DOHH2 (cell line): ENCODE measurements at regions not wholly inside any gene's neighbourhood (a gene's known extent, or its start where the extent isn't known, plus 50 kb on each side); places are given as distances from the start of the nearest gene placed in this dataset.

Source experiments
- H3F3A ChIP-seq: fragments of 200-600 bp; sonication (generic), shearing (Covaris generic); 2 replicates; pipeline ENCODE4 v1.6.0; 2016; ENCODE audit warnings: antibody characterized with exemption, mild to moderate bottlenecking; ENCODE audit not compliant: control insufficient read depth, insufficient read depth
- H3K27ac ChIP-seq: fragments of 200-600 bp; sonication (generic); 2 replicates; pipeline ENCODE4 v1.5.1; 2014; ENCODE audit warnings: low read depth, mild to moderate bottlenecking, low read length, moderate library complexity
- H3K27me3 ChIP-seq: fragments of 200-600 bp; sonication (generic); 2 replicates; pipeline ENCODE4 v1.6.1; 2014; ENCODE audit warnings: mild to moderate bottlenecking, low read length, mixed read lengths; ENCODE audit not compliant: control insufficient read depth
- H3K36me3 ChIP-seq: fragments of 200-600 bp; sonication (generic); 2 replicates; pipeline ENCODE4 v1.6.1; 2014; ENCODE audit warnings: mild to moderate bottlenecking, low read length, moderate library complexity, mixed read lengths; ENCODE audit not compliant: control insufficient read depth
- H3K4me1 ChIP-seq: fragments of 200-600 bp; sonication (generic); 2 replicates; pipeline ENCODE4 v1.6.1; 2014; ENCODE audit warnings: mild to moderate bottlenecking, low read length, mixed read lengths; ENCODE audit not compliant: control insufficient read depth
- H3K4me2 ChIP-seq: fragments of 200-600 bp; sonication (generic); 2 replicates; pipeline ENCODE4 v1.6.0; 2014; ENCODE audit warnings: mild to moderate bottlenecking, low read length, moderate library complexity
- H3K4me3 ChIP-seq: fragments of 200-600 bp; sonication (generic); 2 replicates; pipeline ENCODE4 v1.5.1; 2014; ENCODE audit warnings: mild to moderate bottlenecking, low read length, mixed read lengths
- H3K79me2 ChIP-seq: fragments of 200-600 bp; sonication (generic); 2 replicates; pipeline ENCODE4 v1.6.1; 2014; ENCODE audit warnings: mild to moderate bottlenecking, low read length, mixed read lengths; ENCODE audit not compliant: control insufficient read depth
- H3K9me2 ChIP-seq: fragments of 200-600 bp; sonication (generic); replicated peaks from 2 replicates; pipeline ENCODE4 v1.6.1; 2014; ENCODE audit warnings: mild to moderate bottlenecking, low read length, mixed read lengths; ENCODE audit not compliant: control insufficient read depth
- H3K9me3 ChIP-seq: fragments of 200-600 bp; sonication (generic); 2 replicates; pipeline ENCODE4 v1.6.1; 2014; ENCODE audit warnings: antibody characterized with exemption, low read length, mixed read lengths; ENCODE audit not compliant: control insufficient read depth, insufficient read depth
- H4K20me1 ChIP-seq: fragments of 200-600 bp; sonication (generic); 2 replicates; pipeline ENCODE4 v1.6.0; 2014; ENCODE audit warnings: low read depth, mild to moderate bottlenecking, antibody characterized with exemption, low read length, moderate library complexity; ENCODE audit not compliant: control insufficient read depth, insufficient read depth
- EZH2phosphoT487 ChIP-seq: fragments of 200-600 bp; sonication (generic); IDR thresholded peaks from 2 replicates; pipeline ENCODE4 v1.6.1; 2017; ENCODE audit warnings: borderline replicate concordance, mild to moderate bottlenecking, antibody characterized with exemption, low read length, moderate library complexity, mixed read lengths
- TF ChIP-seq, protein P1 (sequence below): fragments of 200-600 bp; sonication (generic); IDR thresholded peaks from one replicate; pipeline ENCODE4 v1.5.1; 2014; ENCODE audit warnings: antibody characterized with exemption, mild to moderate bottlenecking, low read depth, low read length; ENCODE audit not compliant: poor library complexity, severe bottlenecking

DNA sequence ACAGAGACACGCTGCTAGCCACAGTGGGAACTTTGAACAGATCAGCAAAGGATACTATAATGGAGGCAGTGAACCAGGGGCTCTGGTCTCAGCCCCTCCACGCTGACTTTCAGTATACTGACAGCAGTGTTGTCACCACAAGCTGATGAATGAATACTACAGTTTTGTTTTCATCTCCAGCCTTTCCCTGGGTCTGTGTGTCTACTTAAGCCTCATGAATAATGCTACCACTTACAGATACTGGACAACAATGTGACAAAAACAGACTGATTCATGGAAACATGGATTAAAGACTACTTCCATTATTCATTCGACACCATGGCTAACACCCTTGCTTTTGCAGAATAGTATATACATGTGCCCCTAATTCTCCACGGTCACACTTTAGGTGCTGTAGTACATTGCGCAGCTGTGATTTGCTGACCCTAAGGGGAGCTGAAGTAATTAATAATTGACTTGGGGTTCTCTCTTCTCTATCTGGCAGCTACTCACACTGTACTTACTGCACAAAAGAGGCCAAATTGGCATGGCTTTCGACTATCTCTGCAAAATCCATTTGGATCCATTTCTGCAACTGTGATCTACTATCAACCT lies 203.2 kb upstream of the LYPLAL1 start:
- TF ChIP-seq EZH2phosphoT487, result no peak
- TF ChIP-seq, protein P1, sequence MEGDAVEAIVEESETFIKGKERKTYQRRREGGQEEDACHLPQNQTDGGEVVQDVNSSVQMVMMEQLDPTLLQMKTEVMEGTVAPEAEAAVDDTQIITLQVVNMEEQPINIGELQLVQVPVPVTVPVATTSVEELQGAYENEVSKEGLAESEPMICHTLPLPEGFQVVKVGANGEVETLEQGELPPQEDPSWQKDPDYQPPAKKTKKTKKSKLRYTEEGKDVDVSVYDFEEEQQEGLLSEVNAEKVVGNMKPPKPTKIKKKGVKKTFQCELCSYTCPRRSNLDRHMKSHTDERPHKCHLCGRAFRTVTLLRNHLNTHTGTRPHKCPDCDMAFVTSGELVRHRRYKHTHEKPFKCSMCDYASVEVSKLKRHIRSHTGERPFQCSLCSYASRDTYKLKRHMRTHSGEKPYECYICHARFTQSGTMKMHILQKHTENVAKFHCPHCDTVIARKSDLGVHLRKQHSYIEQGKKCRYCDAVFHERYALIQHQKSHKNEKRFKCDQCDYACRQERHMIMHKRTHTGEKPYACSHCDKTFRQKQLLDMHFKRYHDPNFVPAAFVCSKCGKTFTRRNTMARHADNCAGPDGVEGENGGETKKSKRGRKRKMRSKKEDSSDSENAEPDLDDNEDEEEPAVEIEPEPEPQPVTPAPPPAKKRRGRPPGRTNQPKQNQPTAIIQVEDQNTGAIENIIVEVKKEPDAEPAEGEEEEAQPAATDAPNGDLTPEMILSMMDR, result no peak
- H3K27me3 ChIP-seq, result no peaks in the 10 kb centered on the region

DNA sequence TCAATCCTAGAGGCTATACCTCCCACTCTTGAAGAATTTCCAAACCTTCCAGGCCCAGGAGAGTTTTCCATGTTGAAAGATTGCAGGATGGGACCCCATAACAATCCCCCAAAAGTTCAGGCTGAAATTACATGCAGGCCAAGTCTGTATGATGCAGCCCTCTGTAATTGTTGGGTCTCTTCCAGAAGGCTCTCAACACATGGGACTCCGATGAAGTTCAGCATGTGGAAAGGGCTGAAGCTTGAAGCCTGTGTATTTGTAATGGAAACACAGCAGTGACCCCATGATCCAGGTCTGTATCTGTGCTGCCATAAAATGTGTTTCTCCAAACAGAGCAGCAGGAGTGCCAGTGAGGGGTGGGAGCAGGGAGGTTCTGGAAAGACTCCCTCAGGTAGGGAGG lies 202.5 kb upstream of the LYPLAL1 start:
- Histone ChIP-seq H3K36me3 (no peaks in the 10 kb centered on the region), H3K79me2 (no peaks in the 10 kb centered on the region), H3K9me3 (no peaks in the 10 kb centered on the region), H3K4me2 (no peak overlapping the region), H3K9me2 (no peaks in the 10 kb centered on the region), H3K27me3 (no peaks in the 10 kb centered on the region), H3K27ac (no peak overlapping the region), H3F3A (no peaks in the 10 kb centered on the region), H4K20me1 (no peaks in the 10 kb centered on the region), H3K4me1 (no peaks in the 10 kb centered on the region), H3K4me3 (no peak overlapping the region)
- TF ChIP-seq, protein P1, result no peak
- TF ChIP-seq EZH2phosphoT487, result no peak

More for the DNA sequence above, 203.2 kb upstream of the LYPLAL1 start:
- Histone ChIP-seq H3K79me2 (no peaks in the 10 kb centered on the region), H3K9me3 (no peaks in the 10 kb centered on the region), H3K27ac (no peak overlapping the region), H3K4me2 (no peak overlapping the region), H3K36me3 (no peaks in the 10 kb centered on the region), H3F3A (no peaks in the 10 kb centered on the region), H4K20me1 (no peaks in the 10 kb centered on the region), H3K4me3 (no peak overlapping the region), H3K4me1 (no peaks in the 10 kb centered on the region), H3K9me2 (no peaks in the 10 kb centered on the region)

DNA sequence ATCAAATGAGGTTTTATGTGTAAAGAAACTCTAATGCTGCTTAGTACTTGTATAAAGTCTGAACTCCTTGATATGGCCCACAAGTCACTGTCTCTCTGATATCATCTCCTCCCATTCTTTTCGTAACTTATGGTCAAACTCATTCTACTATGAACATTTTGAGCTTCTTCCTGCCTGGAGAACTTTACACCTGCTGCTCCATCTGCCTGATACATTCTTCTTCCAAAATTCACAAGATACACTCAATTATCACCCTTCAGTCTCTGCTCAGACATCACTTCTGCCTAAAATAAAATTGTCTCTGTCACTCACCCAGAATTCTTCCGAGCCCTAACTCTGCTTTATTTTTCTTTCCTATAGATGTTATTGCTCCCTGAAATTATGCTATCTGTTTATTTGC lies 192.8 kb upstream of the LYPLAL1 start:
- TF ChIP-seq, protein P1, result no peak
- no peak for TF ChIP-seq EZH2phosphoT487
- no peaks in the 10 kb centered on the region for H4K20me1 ChIP-seq
- H3K4me2 ChIP-seq, result no peak overlapping the region
- no peaks in the 10 kb centered on the region for H3K36me3 ChIP-seq
- no peaks in the 10 kb centered on the region for H3K79me2 ChIP-seq
- no peak overlapping the region for H3K4me3 ChIP-seq
- H3F3A ChIP-seq, result no peaks in the 10 kb centered on the region
- no peaks in the 10 kb centered on the region for H3K27me3 ChIP-seq
- no peaks in the 10 kb centered on the region for H3K4me1 ChIP-seq
- H3K27ac ChIP-seq, result no peak overlapping the region
- H3K9me3 ChIP-seq, result no peaks in the 10 kb centered on the region
- H3K9me2 ChIP-seq, result no peaks in the 10 kb centered on the region
